ENCODE measurements at regions not wholly inside any gene's neighbourhood (a gene's known extent, or its start where the extent isn't known, plus 50 kb on each side); places are given as distances from the start of the nearest gene placed in this dataset.
"Not testable (repeated sequence)": the region's sequence is repeated elsewhere in the genome, so short reads cannot be mapped to it uniquely, and the experiment has no call there.

DNA sequence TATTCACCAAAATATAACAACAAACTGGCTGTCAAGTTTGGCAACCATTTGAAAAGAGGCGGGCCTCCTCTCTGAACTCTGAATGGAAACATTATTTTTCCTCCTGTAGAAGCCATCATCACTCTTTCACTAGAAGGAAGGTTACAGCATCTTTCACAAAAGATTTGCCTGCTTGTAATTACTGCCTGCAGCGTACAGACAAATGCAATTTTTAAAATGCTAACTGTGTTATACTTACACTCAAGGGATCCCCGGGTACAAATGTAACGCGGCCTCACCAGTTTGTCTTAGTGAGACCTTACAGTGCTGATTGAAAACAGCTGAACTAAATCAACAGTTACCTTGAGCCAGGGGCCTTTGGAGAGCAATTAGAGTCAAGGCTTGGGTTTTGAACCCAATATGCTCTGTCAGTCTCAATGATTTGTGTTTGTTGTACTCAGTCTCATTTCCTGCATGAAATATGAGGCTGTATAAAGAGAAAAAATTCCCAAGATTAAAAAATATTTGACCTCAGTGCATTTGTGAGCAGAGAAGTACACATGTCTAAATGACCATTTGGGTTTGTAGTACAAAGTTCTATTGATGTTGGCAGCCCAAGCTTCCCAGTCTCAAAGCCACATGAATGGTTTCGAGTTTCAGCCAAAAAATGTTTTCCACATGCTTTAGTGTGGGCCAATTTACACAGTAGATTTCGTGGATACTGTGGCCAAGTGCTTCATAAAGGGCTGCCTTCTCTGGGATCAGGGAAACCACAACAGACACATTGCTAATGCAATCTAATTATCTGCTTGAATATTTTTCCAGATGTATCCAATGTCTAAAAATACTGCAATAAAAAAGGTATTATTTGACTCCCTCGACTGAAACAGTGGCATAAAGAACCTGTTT lies 500.0 kb downstream of the SPATA31D1 start:
- Histone ChIP-seq H3K9me3 (ENCODE audit: control insufficient read depth in 2 of 2, insufficient read depth in 1 of 2, low read depth in 1 of 2, low read length in 1 of 2) (no peaks in the 10 kb centered on the region), H3K27me3 (ENCODE audit: control insufficient read depth in 1 of 2, insufficient read depth in 2 of 2, low read length in 2 of 2) (no peaks in the 10 kb centered on the region), H3K4me1 (ENCODE audit: control insufficient read depth in 2 of 2, insufficient read depth in 2 of 2, low read length in 1 of 2) (no peaks in the 10 kb centered on the region), H3K4me3 (ENCODE audit: low read depth in 1 of 2, low read length in 2 of 2) (no peak overlapping the region), H3K27ac (ENCODE audit: low read depth in 2 of 2, low read length in 1 of 2) (no peak overlapping the region), H3K36me3 (ENCODE audit: control insufficient read depth in 2 of 2, insufficient read depth in 2 of 2, low read length in 1 of 2) (no peaks in the 10 kb centered on the region)
- 34 to 40% methylated on average over 8 of the region's 8 CpGs for WGBS, 2 donors

DNA sequence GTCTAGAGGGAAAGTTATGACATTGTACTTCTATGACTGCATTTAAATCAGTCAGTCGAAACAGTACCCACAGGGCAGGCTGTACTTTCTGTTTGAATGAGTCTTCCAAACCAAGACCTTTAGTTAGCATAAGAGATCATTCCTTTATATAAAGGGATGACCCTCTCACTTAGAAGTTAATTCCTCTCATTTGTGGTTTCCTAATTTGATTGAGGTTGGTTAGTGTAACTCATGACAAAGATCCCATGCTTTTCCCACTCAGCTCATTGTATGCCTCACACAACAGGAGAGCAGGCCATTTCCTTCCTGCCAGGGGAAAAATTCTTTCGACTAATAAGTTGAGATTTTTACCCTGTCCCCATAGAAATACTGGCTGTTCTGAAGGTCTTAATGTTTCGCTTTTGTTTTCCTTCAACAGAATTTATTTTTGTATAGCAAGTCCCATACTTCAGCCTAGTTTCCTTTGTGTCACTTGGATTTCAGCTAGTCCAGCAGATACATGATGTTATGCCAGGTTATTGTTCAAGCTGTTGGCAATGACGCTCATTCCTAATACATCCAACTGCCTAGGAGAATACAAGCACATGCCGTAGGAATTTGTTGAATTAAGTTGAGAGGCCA lies 500.7 kb downstream of the SPATA31D1 start:
- WGBS, 2 donors, result 29 to 47% methylated on average over 5 of the region's 5 CpGs
- H3K9me3 ChIP-seq (ENCODE audit: control insufficient read depth in 2 of 2, insufficient read depth in 1 of 2, low read depth in 1 of 2, low read length in 1 of 2), result no peaks in the 10 kb centered on the region
- H3K4me3 ChIP-seq (ENCODE audit: low read depth in 1 of 2, low read length in 2 of 2), result no peak overlapping the region
- no peaks in the 10 kb centered on the region for H3K27me3 ChIP-seq (ENCODE audit: control insufficient read depth in 1 of 2, insufficient read depth in 2 of 2, low read length in 2 of 2)
- no peak overlapping the region for H3K27ac ChIP-seq (ENCODE audit: low read depth in 2 of 2, low read length in 1 of 2)
- no peaks in the 10 kb centered on the region for H3K36me3 ChIP-seq (ENCODE audit: control insufficient read depth in 2 of 2, insufficient read depth in 2 of 2, low read length in 1 of 2)
- no peaks in the 10 kb centered on the region for H3K4me1 ChIP-seq (ENCODE audit: control insufficient read depth in 2 of 2, insufficient read depth in 2 of 2, low read length in 1 of 2)

DNA sequence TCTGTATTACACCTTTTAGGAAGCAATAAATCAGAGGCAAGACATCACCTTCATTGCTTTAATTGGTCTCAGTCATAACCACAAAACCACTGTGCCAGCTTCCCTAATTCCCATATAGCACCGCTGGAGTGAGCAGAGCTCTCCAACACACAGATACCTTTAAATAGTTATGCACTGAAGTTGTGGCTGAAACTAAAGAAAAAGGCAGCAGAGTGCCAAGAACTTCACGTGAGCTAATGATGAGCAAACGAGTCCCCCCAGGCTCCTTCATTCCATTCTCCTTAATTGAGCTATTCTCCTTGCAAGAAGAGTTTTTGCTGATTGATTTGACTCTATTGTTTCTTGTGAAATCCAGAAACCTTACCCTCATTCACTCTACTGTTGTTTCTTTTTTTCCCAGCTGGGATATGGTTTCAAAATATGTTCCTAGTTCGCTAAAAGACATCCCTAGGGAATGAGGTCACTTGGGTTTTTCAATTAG lies 501.5 kb downstream of the SPATA31D1 start:
- H3K4me3 ChIP-seq (ENCODE audit: low read depth in 1 of 2, low read length in 2 of 2), result no peak overlapping the region
- no peak overlapping the region for H3K27ac ChIP-seq (ENCODE audit: low read depth in 2 of 2, low read length in 1 of 2)
- H3K36me3 ChIP-seq (ENCODE audit: control insufficient read depth in 2 of 2, insufficient read depth in 2 of 2, low read length in 1 of 2), result no peaks in the 10 kb centered on the region
- no peaks in the 10 kb centered on the region for H3K27me3 ChIP-seq (ENCODE audit: control insufficient read depth in 1 of 2, insufficient read depth in 2 of 2, low read length in 2 of 2)
- no peaks in the 10 kb centered on the region for H3K9me3 ChIP-seq (ENCODE audit: control insufficient read depth in 2 of 2, insufficient read depth in 1 of 2, low read depth in 1 of 2, low read length in 1 of 2)
- no peaks in the 10 kb centered on the region for H3K4me1 ChIP-seq (ENCODE audit: control insufficient read depth in 2 of 2, insufficient read depth in 2 of 2, low read length in 1 of 2)
- 18 to 39% methylated on average over 4 of the region's 4 CpGs for WGBS, 2 donors

DNA sequence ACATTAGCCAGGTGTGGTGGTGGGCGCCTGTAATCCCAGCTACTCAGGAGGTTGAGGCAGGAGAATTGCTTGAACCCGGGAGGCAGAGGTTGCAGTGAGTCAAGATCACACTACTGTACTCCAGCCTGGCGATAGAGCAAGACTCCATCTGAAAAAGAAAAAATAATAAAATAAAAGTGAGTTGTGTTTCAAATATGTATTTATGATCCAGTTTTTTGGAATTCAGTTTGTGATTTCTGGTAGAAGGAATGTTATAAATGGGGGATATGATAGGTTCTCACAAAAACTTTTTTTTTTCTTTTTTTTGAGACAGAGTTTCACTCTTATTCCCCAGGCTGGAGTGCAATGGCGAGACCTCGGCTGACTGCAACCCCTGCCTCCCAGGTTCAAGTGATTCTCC lies 502.2 kb downstream of the SPATA31D1 start:
- H3K4me1 ChIP-seq (ENCODE audit: control insufficient read depth in 2 of 2, insufficient read depth in 2 of 2, low read length in 1 of 2); H3K27ac ChIP-seq (ENCODE audit: low read depth in 2 of 2, low read length in 1 of 2); H3K4me3 ChIP-seq (ENCODE audit: low read depth in 1 of 2, low read length in 2 of 2); H3K36me3 ChIP-seq (ENCODE audit: control insufficient read depth in 2 of 2, insufficient read depth in 2 of 2, low read length in 1 of 2); H3K27me3 ChIP-seq (ENCODE audit: control insufficient read depth in 1 of 2, insufficient read depth in 2 of 2, low read length in 2 of 2); H3K9me3 ChIP-seq (ENCODE audit: control insufficient read depth in 2 of 2, insufficient read depth in 1 of 2, low read depth in 1 of 2, low read length in 1 of 2): not testable (repeated sequence)
- 93 to 99% methylated on average over 5 of the region's 5 CpGs for WGBS, 2 donors

DNA sequence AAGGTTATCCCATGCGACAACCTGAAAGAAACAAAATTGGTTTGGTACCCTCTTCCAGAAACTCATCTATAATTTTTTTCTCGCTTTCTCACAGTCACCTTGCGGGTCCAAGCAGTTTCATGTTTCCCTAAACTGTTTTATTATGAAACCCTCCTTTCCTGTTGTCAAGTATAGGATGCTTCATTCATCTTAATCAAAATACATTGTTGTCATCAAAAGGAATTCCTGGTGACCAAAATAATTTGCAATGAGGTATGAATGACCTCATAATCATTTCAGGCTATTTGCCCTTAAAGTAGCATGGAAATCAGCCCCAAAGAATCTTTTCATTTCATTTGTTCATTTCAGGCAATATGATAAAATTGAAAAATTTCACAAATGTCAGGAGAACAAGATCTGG lies 503.0 kb downstream of the SPATA31D1 start:
- H3K27ac ChIP-seq (ENCODE audit: low read depth in 2 of 2, low read length in 1 of 2), result no peak overlapping the region
- WGBS, 2 donors, result 94 to 96% methylated on average over 3 of the region's 3 CpGs
- H3K27me3 ChIP-seq (ENCODE audit: control insufficient read depth in 1 of 2, insufficient read depth in 2 of 2, low read length in 2 of 2), result no peaks in the 10 kb centered on the region
- no peaks in the 10 kb centered on the region for H3K9me3 ChIP-seq (ENCODE audit: control insufficient read depth in 2 of 2, insufficient read depth in 1 of 2, low read depth in 1 of 2, low read length in 1 of 2)
- no peaks in the 10 kb centered on the region for H3K36me3 ChIP-seq (ENCODE audit: control insufficient read depth in 2 of 2, insufficient read depth in 2 of 2, low read length in 1 of 2)
- no peaks in the 10 kb centered on the region for H3K4me1 ChIP-seq (ENCODE audit: control insufficient read depth in 2 of 2, insufficient read depth in 2 of 2, low read length in 1 of 2)
- H3K4me3 ChIP-seq (ENCODE audit: low read depth in 1 of 2, low read length in 2 of 2), result no peak overlapping the region

DNA sequence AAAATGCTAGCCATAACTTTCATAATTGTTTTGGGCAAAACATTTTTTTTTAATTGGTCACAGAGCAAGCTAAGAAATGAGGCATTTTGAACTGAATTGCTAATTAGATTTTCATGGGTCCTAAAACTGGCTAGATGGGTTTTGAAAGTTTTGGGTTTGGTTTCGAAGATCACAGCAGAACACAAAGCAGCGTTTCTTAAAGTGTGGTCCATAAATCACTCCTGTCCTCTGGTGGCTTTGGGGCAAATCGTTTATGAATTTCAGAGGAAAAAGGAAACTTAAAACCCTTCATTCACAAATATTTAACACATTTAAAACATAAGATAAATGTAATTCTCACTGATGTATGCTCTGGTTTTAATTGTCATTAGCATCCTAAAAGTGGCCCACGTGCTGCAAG lies 503.7 kb downstream of the SPATA31D1 start:
- H3K4me1 ChIP-seq (ENCODE audit: control insufficient read depth in 2 of 2, insufficient read depth in 2 of 2, low read length in 1 of 2), result no peaks in the 10 kb centered on the region
- no peaks in the 10 kb centered on the region for H3K9me3 ChIP-seq (ENCODE audit: control insufficient read depth in 2 of 2, insufficient read depth in 1 of 2, low read depth in 1 of 2, low read length in 1 of 2)
- no peaks in the 10 kb centered on the region for H3K36me3 ChIP-seq (ENCODE audit: control insufficient read depth in 2 of 2, insufficient read depth in 2 of 2, low read length in 1 of 2)
- no peak overlapping the region for H3K4me3 ChIP-seq (ENCODE audit: low read depth in 1 of 2, low read length in 2 of 2)
- no peak overlapping the region for H3K27ac ChIP-seq (ENCODE audit: low read depth in 2 of 2, low read length in 1 of 2)
- H3K27me3 ChIP-seq (ENCODE audit: control insufficient read depth in 1 of 2, insufficient read depth in 2 of 2, low read length in 2 of 2), result no peaks in the 10 kb centered on the region
- WGBS, 2 donors, result 52 to 59% methylated on average over 4 of the region's 4 CpGs

DNA sequence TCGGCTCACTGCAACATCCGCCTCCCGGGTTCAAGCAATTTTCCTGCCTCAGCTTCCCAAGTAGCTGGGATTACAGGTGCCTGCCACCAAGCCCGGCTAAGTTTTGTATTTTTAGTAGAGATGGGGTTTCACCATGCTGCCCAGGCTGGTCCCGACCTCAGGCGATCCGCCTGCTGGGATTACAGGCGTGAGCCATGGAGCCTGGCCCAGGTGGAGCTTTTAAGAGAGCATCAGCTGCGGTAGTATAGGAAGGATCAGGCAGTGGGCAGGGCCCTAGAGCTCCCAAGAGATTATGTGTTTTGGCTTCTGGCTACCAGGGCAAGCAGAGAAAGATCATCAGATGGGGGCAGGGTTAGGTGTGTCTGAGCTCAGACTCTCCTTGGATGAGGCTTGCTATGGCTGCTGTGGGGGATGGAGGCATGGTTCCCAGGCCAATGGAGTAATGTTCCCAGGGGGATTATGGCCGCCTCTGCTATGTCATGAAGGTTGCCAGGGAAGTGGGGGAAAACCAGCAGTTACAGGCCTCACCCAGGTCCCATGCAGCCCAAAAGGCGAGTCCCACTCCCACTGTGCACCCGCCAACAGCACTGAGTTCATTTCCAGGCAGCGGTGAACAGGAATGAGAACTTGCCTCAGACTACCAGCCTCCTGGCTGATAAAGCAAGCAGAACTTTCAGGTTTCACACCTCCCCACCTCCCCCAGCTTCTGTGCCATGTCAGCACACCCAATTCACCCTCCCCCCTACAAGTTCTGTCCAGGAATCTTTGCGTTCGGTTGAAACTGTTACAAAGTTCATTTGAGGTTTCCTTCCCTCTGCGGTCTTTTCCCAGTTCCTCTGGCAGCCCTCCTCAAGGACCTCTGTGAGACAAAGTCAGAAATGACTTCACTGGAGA lies 507.6 kb downstream of the SPATA31D1 start:
- H3K4me3 ChIP-seq (ENCODE audit: low read depth in 1 of 2, low read length in 2 of 2), result no peak overlapping the region
- no peaks in the 10 kb centered on the region for H3K36me3 ChIP-seq (ENCODE audit: control insufficient read depth in 2 of 2, insufficient read depth in 2 of 2, low read length in 1 of 2)
- H3K4me1 ChIP-seq (ENCODE audit: control insufficient read depth in 2 of 2, insufficient read depth in 2 of 2, low read length in 1 of 2), result no peaks in the 10 kb centered on the region
- no peaks in the 10 kb centered on the region for H3K27me3 ChIP-seq (ENCODE audit: control insufficient read depth in 1 of 2, insufficient read depth in 2 of 2, low read length in 2 of 2)
- no peaks in the 10 kb centered on the region for H3K9me3 ChIP-seq (ENCODE audit: control insufficient read depth in 2 of 2, insufficient read depth in 1 of 2, low read depth in 1 of 2, low read length in 1 of 2)
- H3K27ac ChIP-seq (ENCODE audit: low read depth in 2 of 2, low read length in 1 of 2), result no peak overlapping the region
- 90% methylated on average over 16 of the region's 16 CpGs for WGBS, 2 donors

DNA sequence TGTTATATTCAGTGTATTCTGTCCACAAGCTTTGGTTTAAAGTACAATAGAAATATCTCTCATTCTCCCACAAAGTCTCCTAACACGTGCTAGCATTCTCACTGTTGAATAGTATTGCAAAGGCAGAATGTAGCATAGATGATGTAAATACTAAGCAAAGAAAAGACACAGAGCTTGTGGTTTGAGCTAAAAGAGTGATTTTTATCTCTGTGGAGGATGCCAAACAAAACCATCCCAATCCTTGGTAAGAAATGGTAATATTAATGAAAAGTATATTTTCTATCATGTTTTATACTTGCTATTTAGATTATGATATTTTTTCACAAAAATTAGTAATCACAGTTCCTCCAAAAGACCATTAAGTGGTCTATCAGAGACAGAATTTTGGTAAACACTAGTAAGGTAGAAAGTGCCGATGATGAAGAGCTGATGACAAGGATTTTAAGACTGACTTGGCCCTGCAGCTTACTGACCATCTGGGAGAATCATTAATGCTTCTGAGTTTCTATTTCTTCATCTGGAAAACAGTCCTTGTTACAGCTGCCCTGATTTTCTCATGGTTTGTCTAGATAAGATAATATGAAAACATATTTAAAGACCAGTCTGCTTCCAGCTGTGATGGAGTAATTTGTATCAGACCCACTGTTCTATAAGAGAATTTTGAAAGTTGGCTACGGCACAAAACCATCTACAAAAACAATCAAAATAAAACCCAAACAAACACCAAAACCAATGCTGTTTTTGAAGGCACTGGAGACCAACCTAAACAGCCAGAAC lies 510.2 kb downstream of the SPATA31D1 start:
- no peak overlapping the region for H3K27ac ChIP-seq (ENCODE audit: low read depth in 2 of 2, low read length in 1 of 2)
- 76 to 77% methylated on average over 3 of the region's 3 CpGs for WGBS, 2 donors
- H3K4me3 ChIP-seq (ENCODE audit: low read depth in 1 of 2, low read length in 2 of 2), result no peak overlapping the region
- no peaks in the 10 kb centered on the region for H3K27me3 ChIP-seq (ENCODE audit: control insufficient read depth in 1 of 2, insufficient read depth in 2 of 2, low read length in 2 of 2)
- H3K4me1 ChIP-seq (ENCODE audit: control insufficient read depth in 2 of 2, insufficient read depth in 2 of 2, low read length in 1 of 2), result no peaks in the 10 kb centered on the region
- H3K36me3 ChIP-seq (ENCODE audit: control insufficient read depth in 2 of 2, insufficient read depth in 2 of 2, low read length in 1 of 2), result no peaks in the 10 kb centered on the region
- no peaks in the 10 kb centered on the region for H3K9me3 ChIP-seq (ENCODE audit: control insufficient read depth in 2 of 2, insufficient read depth in 1 of 2, low read depth in 1 of 2, low read length in 1 of 2)

DNA sequence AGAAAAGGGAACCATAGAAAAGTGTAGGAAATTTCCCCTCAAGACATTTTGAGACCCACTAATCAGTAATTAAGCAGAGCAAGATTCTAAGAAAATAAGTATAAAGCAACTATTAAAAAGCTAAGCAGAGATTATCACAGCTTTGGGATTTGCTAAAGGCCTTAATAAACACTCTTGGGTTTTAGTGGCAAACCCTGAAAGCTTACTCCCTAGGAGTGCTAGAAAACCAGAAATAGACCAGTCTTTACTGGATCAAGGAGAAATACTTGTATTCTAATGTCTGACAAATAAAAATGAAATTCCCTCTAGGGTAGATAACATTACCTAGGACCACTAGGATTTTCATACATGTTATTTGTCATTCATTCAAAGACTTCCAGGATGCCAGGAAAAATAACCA lies 510.8 kb downstream of the SPATA31D1 start:
- H3K4me1 ChIP-seq (ENCODE audit: control insufficient read depth in 2 of 2, insufficient read depth in 2 of 2, low read length in 1 of 2), result no peaks in the 10 kb centered on the region
- H3K27ac ChIP-seq (ENCODE audit: low read depth in 2 of 2, low read length in 1 of 2), result no peak overlapping the region
- H3K36me3 ChIP-seq (ENCODE audit: control insufficient read depth in 2 of 2, insufficient read depth in 2 of 2, low read length in 1 of 2), result no peaks in the 10 kb centered on the region
- no peaks in the 10 kb centered on the region for H3K9me3 ChIP-seq (ENCODE audit: control insufficient read depth in 2 of 2, insufficient read depth in 1 of 2, low read depth in 1 of 2, low read length in 1 of 2)
- H3K4me3 ChIP-seq (ENCODE audit: low read depth in 1 of 2, low read length in 2 of 2), result no peak overlapping the region
- no peaks in the 10 kb centered on the region for H3K27me3 ChIP-seq (ENCODE audit: control insufficient read depth in 1 of 2, insufficient read depth in 2 of 2, low read length in 2 of 2)
